Peyer's patch (tissue), 4 donors: ENCODE measurements at regions not wholly inside any gene's neighbourhood (a gene's known extent, or its start where the extent isn't known, plus 50 kb on each side); places are given as distances from the start of the nearest gene placed in this dataset.

Source experiments
- DNase-seq, 3 donors: peaks; one replicate each; pipeline ENCODE4 v3.0.0-alpha.2; 2017 to 2019
- H3K27ac ChIP-seq, 4 donors: fragments of 200-600 bp; sonication (generic); one replicate each; pipeline ENCODE4 v1.5.1; 2016 to 2019
- H3K27me3 ChIP-seq, 2 donors: fragments of 200-600 bp; sonication (generic); one replicate each; pipeline ENCODE4 v1.5.1; 2019
- H3K36me3 ChIP-seq, 3 donors: fragments of 200-600 bp; sonication (generic); one replicate each; pipeline ENCODE4 v1.5.1; 2016 to 2019
- H3K4me1 ChIP-seq, 4 donors: fragments of 200-600 bp; sonication (generic); one replicate each; pipeline ENCODE4 v1.5.1; 2016 to 2019
- H3K4me3 ChIP-seq, 4 donors: fragments of 200-600 bp; sonication (generic); 1 replicate in 3 of 4; 2 replicates in 1 of 4; pipeline ENCODE4 v1.5.1; 2016 to 2019; ENCODE audit warnings: mild to moderate bottlenecking in 1 of 4
- H3K9me3 ChIP-seq, 4 donors: fragments of 200-600 bp; sonication (generic); one replicate each; pipeline ENCODE4 v1.5.1; 2016 to 2019; ENCODE audit warnings: mild to moderate bottlenecking in 1 of 4
- POLR2A ChIP-seq, 2 donors: fragments of 450-650 bp; IDR thresholded peaks; one replicate each; pipeline ENCODE4 v1.5.1; 2017; ENCODE audit warnings: antibody characterized with exemption in 2 of 2, mild to moderate bottlenecking in 2 of 2, moderate library complexity in 2 of 2
- TF ChIP-seq, protein P1 (sequence below), 6 experiments: fragments of 450-650 bp in 4 of 6; fragments of 200-600 bp in 2 of 6; sonication (generic) in 1 of 6; IDR thresholded peaks; one replicate each; pipeline ENCODE4 v1.5.1; 2017 to 2019; ENCODE audit warnings: antibody characterized with exemption in 6 of 6, mild to moderate bottlenecking in 3 of 6, moderate library complexity in 1 of 6

DNA sequence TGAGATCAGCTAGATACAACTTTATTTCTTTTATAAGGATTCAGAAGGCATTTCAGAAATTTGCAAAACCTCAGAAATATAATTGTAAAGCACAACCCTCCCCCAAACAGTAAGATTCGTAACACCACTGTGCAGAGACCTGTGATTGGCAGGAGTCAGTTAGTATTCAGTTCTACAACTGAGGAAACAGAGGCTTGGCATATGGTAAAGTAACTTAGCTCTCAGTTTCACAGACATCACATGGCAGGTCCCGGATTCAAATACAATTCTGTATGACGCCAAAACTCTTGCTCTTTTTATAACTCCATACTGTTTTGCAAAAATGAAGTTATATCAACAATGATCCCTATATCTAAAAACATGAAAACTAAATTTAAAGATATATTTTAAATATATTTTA is 225.6 kb upstream of the LMCD1 start:
- Histone ChIP-seq H3K9me3 (no peaks in the 10 kb centered on the region), H3K27me3 (no peaks in the 10 kb centered on the region), H3K36me3 (no peaks in the 10 kb centered on the region), H3K4me3 (no peak overlapping the region), H3K27ac (no peak overlapping the region), H3K4me1 (no peaks in the 10 kb centered on the region)
- no peak for TF ChIP-seq POLR2A (IDR thresholded peaks at IDR 0.05)
- TF ChIP-seq, protein P1, sequence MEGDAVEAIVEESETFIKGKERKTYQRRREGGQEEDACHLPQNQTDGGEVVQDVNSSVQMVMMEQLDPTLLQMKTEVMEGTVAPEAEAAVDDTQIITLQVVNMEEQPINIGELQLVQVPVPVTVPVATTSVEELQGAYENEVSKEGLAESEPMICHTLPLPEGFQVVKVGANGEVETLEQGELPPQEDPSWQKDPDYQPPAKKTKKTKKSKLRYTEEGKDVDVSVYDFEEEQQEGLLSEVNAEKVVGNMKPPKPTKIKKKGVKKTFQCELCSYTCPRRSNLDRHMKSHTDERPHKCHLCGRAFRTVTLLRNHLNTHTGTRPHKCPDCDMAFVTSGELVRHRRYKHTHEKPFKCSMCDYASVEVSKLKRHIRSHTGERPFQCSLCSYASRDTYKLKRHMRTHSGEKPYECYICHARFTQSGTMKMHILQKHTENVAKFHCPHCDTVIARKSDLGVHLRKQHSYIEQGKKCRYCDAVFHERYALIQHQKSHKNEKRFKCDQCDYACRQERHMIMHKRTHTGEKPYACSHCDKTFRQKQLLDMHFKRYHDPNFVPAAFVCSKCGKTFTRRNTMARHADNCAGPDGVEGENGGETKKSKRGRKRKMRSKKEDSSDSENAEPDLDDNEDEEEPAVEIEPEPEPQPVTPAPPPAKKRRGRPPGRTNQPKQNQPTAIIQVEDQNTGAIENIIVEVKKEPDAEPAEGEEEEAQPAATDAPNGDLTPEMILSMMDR (IDR thresholded peaks at IDR 0.05): no peak
- no peak for DNase-seq

DNA sequence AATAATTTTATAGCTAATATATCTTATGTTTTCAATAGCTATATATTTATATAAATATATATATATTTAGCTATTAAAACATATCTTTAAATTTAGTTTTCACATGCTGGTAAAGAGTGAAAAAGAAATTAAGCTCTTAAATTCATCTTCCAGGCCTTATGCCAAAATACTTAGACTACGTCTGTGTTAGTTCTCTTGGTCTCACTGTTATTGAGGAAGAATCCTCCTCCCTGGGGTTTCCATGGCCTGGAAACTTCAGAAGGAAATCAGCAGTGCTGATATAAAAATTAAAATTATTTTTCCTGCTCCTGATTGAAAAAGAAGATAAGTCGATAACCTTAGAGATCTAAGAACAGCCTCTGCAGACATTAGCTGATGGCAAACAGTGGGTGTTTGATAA is 225.1 kb upstream of the LMCD1 start:
- H3K36me3 ChIP-seq: no peaks in the 10 kb centered on the region
- no peaks in the 10 kb centered on the region for H3K9me3 ChIP-seq
- H3K27ac ChIP-seq: no peak overlapping the region
- TF ChIP-seq, protein P1 (IDR thresholded peaks at IDR 0.05): no peak
- TF ChIP-seq POLR2A (IDR thresholded peaks at IDR 0.05): no peak
- no peaks in the 10 kb centered on the region for H3K27me3 ChIP-seq
- H3K4me3 ChIP-seq: no peak overlapping the region
- no peaks in the 10 kb centered on the region for H3K4me1 ChIP-seq
- DNase-seq: no peak

DNA sequence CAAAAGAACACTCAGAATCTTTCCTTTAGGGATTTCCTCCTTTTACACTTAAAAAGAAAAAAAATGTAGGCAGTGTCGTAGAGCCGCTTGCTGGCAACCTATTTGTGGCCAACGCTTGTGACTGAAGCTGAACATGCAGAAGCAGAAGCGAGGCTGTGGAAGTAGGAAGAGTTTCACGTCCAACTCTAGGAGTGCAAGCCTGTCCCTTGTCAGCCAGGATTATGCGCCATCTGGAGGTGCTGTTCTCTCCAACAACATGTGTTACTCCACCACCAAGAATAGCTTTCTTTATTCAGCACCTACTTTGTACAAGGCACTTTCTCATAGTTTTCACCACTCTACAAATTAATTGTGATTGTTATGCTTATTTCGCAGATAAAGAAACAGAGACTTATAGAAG is 223.2 kb upstream of the LMCD1 start:
- H3K27me3 ChIP-seq: no peaks in the 10 kb centered on the region
- no peaks in the 10 kb centered on the region for H3K4me1 ChIP-seq
- no peaks in the 10 kb centered on the region for H3K36me3 ChIP-seq
- no peak for DNase-seq
- no peak overlapping the region for H3K27ac ChIP-seq
- H3K9me3 ChIP-seq: no peaks in the 10 kb centered on the region
- TF ChIP-seq, protein P1 (IDR thresholded peaks at IDR 0.05): no peak
- no peak for TF ChIP-seq POLR2A (IDR thresholded peaks at IDR 0.05)
- no peak overlapping the region for H3K4me3 ChIP-seq

DNA sequence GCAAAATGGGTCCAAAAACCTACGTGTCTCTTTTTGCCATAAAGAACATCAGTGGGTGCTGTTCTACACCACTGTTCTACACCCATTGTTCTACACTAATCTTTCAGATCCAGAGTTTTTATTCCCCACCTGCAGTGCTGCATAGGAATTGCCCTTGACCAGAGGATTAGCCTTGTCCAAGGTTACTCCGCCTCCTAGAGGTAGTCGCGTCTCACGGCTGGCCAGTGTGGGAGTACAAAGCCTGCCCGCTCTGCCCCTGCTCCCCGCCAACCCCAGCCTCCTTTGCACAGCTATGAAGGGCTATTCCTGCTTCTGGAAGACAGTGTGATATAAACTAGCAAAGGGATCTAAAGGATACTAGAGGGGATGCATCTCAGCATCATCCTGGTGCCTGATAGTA is 222.1 kb upstream of the LMCD1 start:
- TF ChIP-seq, protein P1 (IDR thresholded peaks at IDR 0.05): no peak
- TF ChIP-seq POLR2A (IDR thresholded peaks at IDR 0.05): no peak
- Histone ChIP-seq H3K4me3 (no peak overlapping the region), H3K36me3 (no peaks in the 10 kb centered on the region), H3K27ac (no peak overlapping the region), H3K9me3 (no peaks in the 10 kb centered on the region), H3K27me3 (no peaks in the 10 kb centered on the region), H3K4me1 (no peaks in the 10 kb centered on the region)
- no peak for DNase-seq

GRCh38 chr3:8279886-8280550 is 221.6 kb upstream of the LMCD1 start:
- Histone ChIP-seq H3K4me3 (no peak overlapping the region), H3K36me3 (no peaks in the 10 kb centered on the region), H3K9me3 (no peaks in the 10 kb centered on the region), H3K4me1 (no peaks in the 10 kb centered on the region), H3K27ac (no peak overlapping the region), H3K27me3 (no peaks in the 10 kb centered on the region)
- no peak for TF ChIP-seq POLR2A (IDR thresholded peaks at IDR 0.05)
- TF ChIP-seq, protein P1 (IDR thresholded peaks at IDR 0.05): no peak
- DNase-seq: no peak
